ENCODE measurements at regions not wholly inside any gene's neighbourhood (a gene's known extent, or its start where the extent isn't known, plus 50 kb on each side); places are given as distances from the start of the nearest gene placed in this dataset.
A peak's percentile ranks its signal among the peaks of the same experiment; 100 is the strongest.

GRCh38 chrX:38882894-38883626 lies 81.8 kb downstream of the MID1IP1 start:
- peaks cover 78% of the 10 kb centered on the region for H3K4me1 ChIP-seq (ENCODE audit: insufficient read depth, low read length)
- H3K27me3 ChIP-seq (ENCODE audit: low read length), result no peaks in the 10 kb centered on the region
- H2AFZ ChIP-seq (ENCODE audit: low read length), result no peak overlapping the region
- 0 out of 2 replicates have a peak overlapping the region, but pooled peaks have one; percentile 19 for H3K4me3 ChIP-seq (ENCODE audit: low read length)
- intact Hi-C loops (cut with micrococcal nuclease), result loop anchor here (1.0 kb wide), 1 partner anchor 79 kb away; no protein-coding TSS in a partner anchor
- ChIA-PET CTCF (interaction anchor here (0.6 kb wide), 1 partner anchor 82 kb away, joined by 3 read pairs; no protein-coding TSS in a partner anchor), POLR2A (ENCODE audit: unreplicated experiment) (interaction anchor here (0.5 kb wide), 1 partner anchor 1030 kb away, joined by 4 read pairs; no protein-coding TSS in a partner anchor)
- peaks cover 47% of the 10 kb centered on the region for H3K79me2 ChIP-seq (ENCODE audit: low read length)
- DNase-seq (peak; percentile 95), ATAC-seq (peak; percentile 88)
- TF ChIP-seq CTCF (conservative IDR thresholded peaks at IDR 0.05; ENCODE audit: low read depth, low read length) (no peak), EZH2 (IDR thresholded peaks at IDR 0.05; ENCODE audit: low read length, unreplicated experiment) (no peak), EZH2phosphoT487 (IDR thresholded peaks at IDR 0.05; ENCODE audit: borderline replicate concordance, low read length) (no peak)
- peak overlapping the region; percentile 61 for H3K9ac ChIP-seq (ENCODE audit: low read length)
- BruUV-seq (replicated peaks), result TSS peak; percentile 85
- H3K9me2 ChIP-seq (replicated peaks; ENCODE audit: low read length), result no peaks in the 10 kb centered on the region
- no peaks in the 10 kb centered on the region for H3K9me3 ChIP-seq (ENCODE audit: low read length)
- no peaks in the 10 kb centered on the region for H4K20me1 ChIP-seq (ENCODE audit: low read length)
- H3K36me3 ChIP-seq (ENCODE audit: low read depth, low read length), result no peaks in the 10 kb centered on the region; the same call in 1 of the 2 replicates
- peak overlapping the region; percentile 97 for H3K27ac ChIP-seq (ENCODE audit: low read length)
- H3K4me2 ChIP-seq (ENCODE audit: low read length), result peak overlapping the region; percentile 44
- H3F3A ChIP-seq (ENCODE audit: low read length, unreplicated experiment), result peaks cover 12% of the 10 kb centered on the region

- Histone ChIP-seq H3K79me2 (ENCODE audit: low read length) (peaks cover 25% of the 10 kb centered on the region), H3K36me3 (ENCODE audit: low read depth, low read length) (no peaks in the 10 kb centered on the region; the same call in 1 of the 2 replicates), H4K20me1 (ENCODE audit: low read length) (no peaks in the 10 kb centered on the region), H2AFZ (ENCODE audit: low read length) (no peak overlapping the region), H3K9me3 (ENCODE audit: low read length) (no peaks in the 10 kb centered on the region), H3K27me3 (ENCODE audit: low read length) (no peaks in the 10 kb centered on the region), H3K27ac (ENCODE audit: low read length) (peak overlapping the region; percentile 66), H3F3A (ENCODE audit: low read length, unreplicated experiment) (peaks cover 12% of the 10 kb centered on the region), H3K4me1 (ENCODE audit: insufficient read depth, low read length) (peaks cover 53% of the 10 kb centered on the region), H3K4me3 (ENCODE audit: low read length) (no peak overlapping the region), H3K9me2 (replicated peaks; ENCODE audit: low read length) (no peaks in the 10 kb centered on the region), H3K4me2 (ENCODE audit: low read length) (peak overlapping the region; percentile 40), H3K9ac (ENCODE audit: low read length) (no peak overlapping the region)
- CTCF ChIA-PET, result no interaction called here
- ATAC-seq, result no peak
- DNase-seq, result peak; percentile 62
- no peak for TF ChIP-seq EZH2 (IDR thresholded peaks at IDR 0.05; ENCODE audit: low read length, unreplicated experiment)
- TF ChIP-seq CTCF (conservative IDR thresholded peaks at IDR 0.05; ENCODE audit: low read depth, low read length), result no peak
- TF ChIP-seq EZH2phosphoT487 (IDR thresholded peaks at IDR 0.05; ENCODE audit: borderline replicate concordance, low read length), result no peak
- intact Hi-C loops (cut with micrococcal nuclease), result no loop called here
- POLR2A ChIA-PET (ENCODE audit: unreplicated experiment), result no interaction called here
- no TSS peak for BruUV-seq (replicated peaks)
Observed at GRCh38 chrX:38886112-38886511, 84.9 kb downstream of the MID1IP1 start.

DNA sequence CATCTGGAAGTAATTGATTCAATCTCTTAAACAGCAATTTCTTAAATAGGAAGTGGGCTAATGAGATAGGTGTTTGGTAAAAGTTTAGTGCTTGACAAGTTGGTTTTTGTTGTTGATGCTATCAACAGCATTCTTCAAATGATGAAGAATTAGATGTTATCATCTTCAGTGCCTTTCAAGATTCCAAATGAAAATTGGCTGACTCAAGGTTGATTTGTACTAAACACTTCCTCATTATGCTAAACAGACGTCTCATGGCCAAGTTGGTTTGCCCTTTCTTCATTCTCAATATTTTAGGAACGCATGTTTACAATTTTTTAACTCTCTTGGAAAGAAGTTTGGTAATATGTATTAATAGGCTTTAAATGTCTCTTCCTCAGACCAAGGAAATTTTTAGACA lies 86.0 kb downstream of the MID1IP1 start:
- intact Hi-C loops (cut with micrococcal nuclease), result no loop called here
- H3K9me2 ChIP-seq (replicated peaks; ENCODE audit: low read length), result no peaks in the 10 kb centered on the region
- DNase-seq, result no peak
- H3K36me3 ChIP-seq (ENCODE audit: low read depth, low read length), result no peaks in the 10 kb centered on the region; the same call in 1 of the 2 replicates
- BruUV-seq (replicated peaks), result no TSS peak
- H3K79me2 ChIP-seq (ENCODE audit: low read length), result peaks cover 16% of the 10 kb centered on the region
- H3K9ac ChIP-seq (ENCODE audit: low read length), result no peak overlapping the region
- H4K20me1 ChIP-seq (ENCODE audit: low read length), result no peaks in the 10 kb centered on the region
- peaks cover 12% of the 10 kb centered on the region for H3F3A ChIP-seq (ENCODE audit: low read length, unreplicated experiment)
- ATAC-seq, result no peak
- H3K4me2 ChIP-seq (ENCODE audit: low read length), result no peak overlapping the region
- TF ChIP-seq EZH2 (IDR thresholded peaks at IDR 0.05; ENCODE audit: low read length, unreplicated experiment) (no peak), EZH2phosphoT487 (IDR thresholded peaks at IDR 0.05; ENCODE audit: borderline replicate concordance, low read length) (no peak), CTCF (conservative IDR thresholded peaks at IDR 0.05; ENCODE audit: low read depth, low read length) (no peak)
- POLR2A ChIA-PET (ENCODE audit: unreplicated experiment), result no interaction called here
- H3K4me3 ChIP-seq (ENCODE audit: low read length), result no peak overlapping the region
- peaks cover 43% of the 10 kb centered on the region for H3K4me1 ChIP-seq (ENCODE audit: insufficient read depth, low read length)
- H3K27ac ChIP-seq (ENCODE audit: low read length), result no peak overlapping the region
- CTCF ChIA-PET, result no interaction called here
- no peak overlapping the region for H2AFZ ChIP-seq (ENCODE audit: low read length)
- H3K9me3 ChIP-seq (ENCODE audit: low read length), result no peaks in the 10 kb centered on the region
- no peaks in the 10 kb centered on the region for H3K27me3 ChIP-seq (ENCODE audit: low read length)
